ENCODE measurements at regions not wholly inside any gene's neighbourhood (a gene's known extent, or its start where the extent isn't known, plus 50 kb on each side); places are given as distances from the start of the nearest gene placed in this dataset.
A peak's percentile ranks its signal among the peaks of the same experiment; 100 is the strongest.

DNA sequence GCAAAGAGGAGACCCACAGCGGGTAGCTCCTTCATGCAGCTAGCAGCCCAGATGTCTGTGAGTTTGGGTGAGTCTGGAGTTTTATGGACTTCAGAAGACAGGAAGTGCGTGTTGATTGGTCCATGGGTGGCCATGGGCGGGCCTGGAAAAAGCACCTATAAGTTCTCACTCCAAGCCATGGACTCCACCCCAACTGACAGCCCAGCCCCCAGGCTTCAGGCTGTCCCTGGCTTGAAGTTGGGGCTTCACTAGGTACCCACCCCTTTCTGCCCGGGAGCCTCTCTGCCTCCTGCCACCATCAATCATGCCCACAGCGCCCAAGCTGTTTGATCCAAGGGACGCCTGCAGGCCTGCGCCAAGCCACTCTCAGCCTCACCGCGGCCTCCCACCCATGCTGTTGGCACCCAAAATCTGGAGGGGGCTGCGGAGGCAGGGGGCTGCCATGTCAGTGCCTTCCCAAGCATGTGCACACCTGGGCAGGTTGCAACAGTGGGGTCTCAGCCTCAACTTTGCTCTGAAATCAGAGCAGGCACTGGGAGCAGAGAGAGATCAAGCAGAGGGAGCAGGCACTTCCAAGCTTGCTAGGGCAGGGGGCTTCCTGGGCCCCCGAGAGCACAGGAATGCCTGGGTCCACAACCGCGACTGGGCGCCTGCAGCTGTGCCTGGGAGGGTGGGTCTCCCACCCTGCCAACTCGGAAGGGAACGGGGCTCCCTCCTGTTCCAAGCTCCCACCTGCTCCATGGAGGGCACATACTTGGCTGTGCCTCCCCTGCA is 1503.7 kb downstream of the CDH11 start:
- Histone ChIP-seq H3K27ac (no peak overlapping the region), H3K9me3 (no peaks in the 10 kb centered on the region), H3K36me3 (ENCODE audit: low read depth, missing control alignments) (no peaks in the 10 kb centered on the region), H3K4me3 (peak overlapping the region; percentile 49 to 59), H3K4me1 (peaks cover 3% of the 10 kb centered on the region), H3K27me3 (no peaks in the 10 kb centered on the region)
- peak; percentile 65 for DNase-seq
- WGBS, 2 donors: 60 to 76% methylated on average over 7 to 15 of the region's 16 CpGs
- TF ChIP-seq CTCF (IDR thresholded peaks at IDR 0.05) (no peak), POLR2A (IDR thresholded peaks at IDR 0.05) (no peak)
- intact Hi-C loops (cut with DNase I; ENCODE audit: low total_unique reads): no loop called here

GRCh38 chr16:63617047-63617989 is 1504.5 kb downstream of the CDH11 start:
- Histone ChIP-seq H3K27me3 (no peaks in the 10 kb centered on the region), H3K27ac (no peak overlapping the region), H3K4me3 (peak overlapping the region; percentile 49 to 59), H3K4me1 (peaks cover 3% of the 10 kb centered on the region), H3K36me3 (ENCODE audit: low read depth, missing control alignments) (no peaks in the 10 kb centered on the region), H3K9me3 (no peaks in the 10 kb centered on the region)
- WGBS, 2 donors: 20 to 42% methylated on average over 3 to 34 of the region's 55 CpGs
- intact Hi-C loops (cut with DNase I; ENCODE audit: low total_unique reads): no loop called here
- TF ChIP-seq CTCF (IDR thresholded peaks at IDR 0.05): no peak
- TF ChIP-seq POLR2A (IDR thresholded peaks at IDR 0.05): no peak
- peak; percentile 23 for DNase-seq

GRCh38 chr16:63614429-63614828 is 1507.4 kb downstream of the CDH11 start:
- Histone ChIP-seq H3K27me3 (no peaks in the 10 kb centered on the region), H3K36me3 (ENCODE audit: low read depth, missing control alignments) (no peaks in the 10 kb centered on the region), H3K4me1 (peaks cover 3% of the 10 kb centered on the region), H3K4me3 (no peak overlapping the region), H3K9me3 (no peaks in the 10 kb centered on the region), H3K27ac (no peak overlapping the region)
- WGBS, 2 donors: 51 to 72% methylated on average over 3 of the region's 3 CpGs
- TF ChIP-seq CTCF (IDR thresholded peaks at IDR 0.05): no peak
- no peak for DNase-seq
- intact Hi-C loops (cut with DNase I; ENCODE audit: low total_unique reads): no loop called here

DNA sequence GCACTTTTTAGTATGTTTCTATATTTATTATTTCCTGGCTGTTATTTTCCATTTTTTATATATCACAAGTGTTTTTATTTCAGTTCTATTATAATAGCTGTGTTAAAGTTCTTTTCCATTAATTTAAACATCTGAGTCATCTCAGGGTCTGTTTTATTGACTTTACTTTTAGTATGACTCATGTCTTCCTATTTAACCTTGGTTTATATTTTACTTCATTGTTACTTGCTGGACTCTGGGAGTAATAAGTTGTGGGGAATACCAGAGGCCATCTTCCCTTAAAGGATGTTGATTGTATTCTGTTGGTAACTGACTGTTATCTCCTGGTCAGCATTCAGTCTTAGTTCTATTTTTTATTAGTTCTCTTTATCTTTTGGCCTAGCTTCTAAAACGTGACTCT is 1508.2 kb downstream of the CDH11 start:
- no peak for DNase-seq
- Histone ChIP-seq H3K27me3 (no peaks in the 10 kb centered on the region), H3K9me3 (no peaks in the 10 kb centered on the region), H3K36me3 (ENCODE audit: low read depth, missing control alignments) (no peaks in the 10 kb centered on the region), H3K4me1 (peaks cover 3% of the 10 kb centered on the region), H3K27ac (no peak overlapping the region), H3K4me3 (no peak overlapping the region)
- intact Hi-C loops (cut with DNase I; ENCODE audit: low total_unique reads): no loop called here
- 8 to 25% methylated on average over 1 of the region's 1 CpG for WGBS, 2 donors
- TF ChIP-seq POLR2A (IDR thresholded peaks at IDR 0.05): no peak

DNA sequence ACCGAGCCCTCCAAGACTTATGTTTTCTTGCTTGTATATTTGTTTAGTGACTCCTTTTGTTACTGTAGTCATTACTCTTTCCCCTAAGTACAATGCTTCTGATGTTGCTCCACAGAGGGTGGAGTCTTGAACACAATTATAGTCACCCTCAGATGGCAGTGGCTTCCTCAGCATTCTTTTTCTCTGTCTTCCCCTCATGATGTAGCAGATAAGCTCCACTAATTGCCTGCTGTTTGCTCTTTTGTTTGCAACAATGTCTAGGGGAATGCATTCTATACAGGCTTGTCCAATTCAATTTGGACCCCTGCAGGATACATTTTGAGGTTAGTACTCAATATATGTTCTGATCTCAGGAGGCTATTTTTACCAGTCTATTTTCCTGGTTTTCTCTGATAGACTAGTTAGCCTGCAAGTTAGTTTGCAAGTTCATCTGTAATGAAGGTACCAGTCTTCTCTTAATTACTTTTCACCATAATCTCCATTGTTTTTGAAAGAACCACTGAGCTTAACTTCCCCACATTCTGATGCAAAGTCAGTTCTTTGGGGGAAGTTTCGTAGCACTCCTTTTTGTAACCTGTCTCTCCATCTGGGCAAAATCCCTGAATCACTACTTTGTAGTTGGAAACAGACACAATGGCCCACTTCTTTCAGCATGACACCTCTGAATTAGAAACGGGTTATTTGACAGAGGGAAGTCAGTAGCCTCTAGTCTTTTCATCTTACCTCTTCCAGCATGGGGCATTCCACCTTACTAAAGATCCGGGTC is 1509.2 kb downstream of the CDH11 start:
- Histone ChIP-seq H3K4me1 (peaks cover 3% of the 10 kb centered on the region), H3K27ac (no peak overlapping the region), H3K4me3 (no peak overlapping the region), H3K27me3 (no peaks in the 10 kb centered on the region), H3K9me3 (no peaks in the 10 kb centered on the region), H3K36me3 (ENCODE audit: low read depth, missing control alignments) (no peaks in the 10 kb centered on the region)
- 51 to 82% methylated on average over 4 of the region's 4 CpGs for WGBS, 2 donors
- DNase-seq: no peak
- TF ChIP-seq POLR2A (IDR thresholded peaks at IDR 0.05): no peak
- TF ChIP-seq CTCF (IDR thresholded peaks at IDR 0.05): no peak
- intact Hi-C loops (cut with DNase I; ENCODE audit: low total_unique reads): no loop called here

Measured in testis (tissue), 2 donors.